ENCODE measurements at regions not wholly inside any gene's neighbourhood (a gene's known extent, or its start where the extent isn't known, plus 50 kb on each side); places are given as distances from the start of the nearest gene placed in this dataset.
A peak's percentile ranks its signal among the peaks of the same experiment; 100 is the strongest.

- H3K27ac Mint-ChIP-seq = no peak overlapping the region
- H3K36me3 Mint-ChIP-seq (ENCODE audit: low read depth) = no peaks in the 10 kb centered on the region
- H3K27me3 Mint-ChIP-seq (ENCODE audit: low read depth) = peaks cover 8% of the 10 kb centered on the region
These were observed 146.4 kb upstream of the LYZL2 start for GRCh38 chr10:30775779-30776591.

GRCh38 chr10:30774261-30774660 is 144.7 kb upstream of the LYZL2 start:
- Mint-ChIP-seq H3K36me3 (ENCODE audit: low read depth) (no peaks in the 10 kb centered on the region), H3K9me3 (peaks cover 10% of the 10 kb centered on the region), H3K4me1 (ENCODE audit: low read depth) (no peaks in the 10 kb centered on the region), H3K27me3 (ENCODE audit: low read depth) (peaks cover 8% of the 10 kb centered on the region), H3K27ac (no peak overlapping the region), H3K4me3 (no peak overlapping the region)

More at GRCh38 chr10:30775779-30776591, 146.4 kb upstream of the LYZL2 start:
- H3K4me1 Mint-ChIP-seq (ENCODE audit: low read depth) = no peaks in the 10 kb centered on the region
- peaks cover 5% of the 10 kb centered on the region for H3K9me3 Mint-ChIP-seq
- H3K4me3 Mint-ChIP-seq = no peak overlapping the region

GRCh38 chr10:30773501-30773900 is 143.9 kb upstream of the LYZL2 start:
- H3K4me1 Mint-ChIP-seq (ENCODE audit: low read depth) = no peaks in the 10 kb centered on the region
- peaks cover 2% of the 10 kb centered on the region for H3K27me3 Mint-ChIP-seq (ENCODE audit: low read depth)
- H3K9me3 Mint-ChIP-seq = peaks cover 11% of the 10 kb centered on the region
- H3K4me3 Mint-ChIP-seq = no peak overlapping the region
- no peaks in the 10 kb centered on the region for H3K36me3 Mint-ChIP-seq (ENCODE audit: low read depth)
- no peak overlapping the region for H3K27ac Mint-ChIP-seq

- no peaks in the 10 kb centered on the region for H3K27me3 Mint-ChIP-seq (ENCODE audit: low read depth)
- no peak overlapping the region for H3K4me3 Mint-ChIP-seq
- H3K36me3 Mint-ChIP-seq (ENCODE audit: low read depth) = no peaks in the 10 kb centered on the region
- no peak overlapping the region for H3K27ac Mint-ChIP-seq
- H3K4me1 Mint-ChIP-seq (ENCODE audit: low read depth) = no peaks in the 10 kb centered on the region
- H3K9me3 Mint-ChIP-seq = peaks cover 16% of the 10 kb centered on the region
These were observed 141.3 kb upstream of the LYZL2 start for GRCh38 chr10:30770816-30771215.

GRCh38 chr10:30770229-30770628 is 140.7 kb upstream of the LYZL2 start:
- no peaks in the 10 kb centered on the region for H3K36me3 Mint-ChIP-seq (ENCODE audit: low read depth)
- peaks cover 16% of the 10 kb centered on the region for H3K9me3 Mint-ChIP-seq
- H3K4me3 Mint-ChIP-seq = no peak overlapping the region
- no peak overlapping the region for H3K27ac Mint-ChIP-seq
- no peaks in the 10 kb centered on the region for H3K4me1 Mint-ChIP-seq (ENCODE audit: low read depth)
- H3K27me3 Mint-ChIP-seq (ENCODE audit: low read depth) = no peaks in the 10 kb centered on the region

GRCh38 chr10:30769361-30769760 is 139.8 kb upstream of the LYZL2 start:
- H3K27me3 Mint-ChIP-seq (ENCODE audit: low read depth) = no peaks in the 10 kb centered on the region
- H3K27ac Mint-ChIP-seq = no peak overlapping the region
- H3K36me3 Mint-ChIP-seq (ENCODE audit: low read depth) = no peaks in the 10 kb centered on the region
- no peak overlapping the region for H3K4me3 Mint-ChIP-seq
- no peaks in the 10 kb centered on the region for H3K4me1 Mint-ChIP-seq (ENCODE audit: low read depth)
- peaks cover 16% of the 10 kb centered on the region for H3K9me3 Mint-ChIP-seq

- H3K27me3 Mint-ChIP-seq (ENCODE audit: low read depth) = no peaks in the 10 kb centered on the region
- H3K36me3 Mint-ChIP-seq (ENCODE audit: low read depth) = no peaks in the 10 kb centered on the region
- no peak overlapping the region for H3K27ac Mint-ChIP-seq
- peaks cover 18% of the 10 kb centered on the region for H3K9me3 Mint-ChIP-seq
- H3K4me3 Mint-ChIP-seq = no peak overlapping the region
- H3K4me1 Mint-ChIP-seq (ENCODE audit: low read depth) = peaks cover 11% of the 10 kb centered on the region
These were observed 136.1 kb upstream of the LYZL2 start for GRCh38 chr10:30765616-30766015.

GRCh38 chr10:30765022-30765615 is 135.6 kb upstream of the LYZL2 start:
- Mint-ChIP-seq H3K36me3 (ENCODE audit: low read depth) (no peaks in the 10 kb centered on the region), H3K27me3 (ENCODE audit: low read depth) (no peaks in the 10 kb centered on the region), H3K27ac (no peak overlapping the region)

GRCh38 chr10:30763918-30764317 is 134.4 kb upstream of the LYZL2 start:
- peak overlapping the region; percentile 57 for H3K27ac Mint-ChIP-seq

More at GRCh38 chr10:30765022-30765615, 135.6 kb upstream of the LYZL2 start:
- H3K9me3 Mint-ChIP-seq = peaks cover 18% of the 10 kb centered on the region
- no peak overlapping the region for H3K4me3 Mint-ChIP-seq
- H3K4me1 Mint-ChIP-seq (ENCODE audit: low read depth) = peaks cover 11% of the 10 kb centered on the region

GRCh38 chr10:30762620-30763019 is 133.1 kb upstream of the LYZL2 start:
- H3K27me3 Mint-ChIP-seq (ENCODE audit: low read depth) = no peaks in the 10 kb centered on the region
- H3K4me1 Mint-ChIP-seq (ENCODE audit: low read depth) = peaks cover 18% of the 10 kb centered on the region
- H3K4me3 Mint-ChIP-seq = no peak overlapping the region
- no peaks in the 10 kb centered on the region for H3K36me3 Mint-ChIP-seq (ENCODE audit: low read depth)
- peak overlapping the region; percentile 15 for H3K27ac Mint-ChIP-seq
- peaks cover 9% of the 10 kb centered on the region for H3K9me3 Mint-ChIP-seq

More at GRCh38 chr10:30763918-30764317, 134.4 kb upstream of the LYZL2 start:
- H3K27me3 Mint-ChIP-seq (ENCODE audit: low read depth) = no peaks in the 10 kb centered on the region
- no peak overlapping the region for H3K4me3 Mint-ChIP-seq
- H3K9me3 Mint-ChIP-seq = peaks cover 14% of the 10 kb centered on the region
- H3K36me3 Mint-ChIP-seq (ENCODE audit: low read depth) = no peaks in the 10 kb centered on the region
- H3K4me1 Mint-ChIP-seq (ENCODE audit: low read depth) = peaks cover 18% of the 10 kb centered on the region

GRCh38 chr10:30759423-30759822 is 129.9 kb upstream of the LYZL2 start:
- Mint-ChIP-seq H3K9me3 (peaks cover 9% of the 10 kb centered on the region), H3K4me1 (ENCODE audit: low read depth) (peaks cover 18% of the 10 kb centered on the region), H3K27me3 (ENCODE audit: low read depth) (no peaks in the 10 kb centered on the region), H3K36me3 (ENCODE audit: low read depth) (no peaks in the 10 kb centered on the region), H3K4me3 (no peak overlapping the region), H3K27ac (peak overlapping the region; percentile 36)

- Mint-ChIP-seq H3K4me3 (no peak overlapping the region), H3K27me3 (ENCODE audit: low read depth) (no peaks in the 10 kb centered on the region), H3K27ac (no peak overlapping the region), H3K9me3 (peaks cover 9% of the 10 kb centered on the region), H3K4me1 (ENCODE audit: low read depth) (peaks cover 17% of the 10 kb centered on the region), H3K36me3 (ENCODE audit: low read depth) (no peaks in the 10 kb centered on the region)
These were observed 128.8 kb upstream of the LYZL2 start for GRCh38 chr10:30758338-30758737.

- Mint-ChIP-seq H3K27me3 (ENCODE audit: low read depth) (no peaks in the 10 kb centered on the region), H3K4me1 (ENCODE audit: low read depth) (peaks cover 13% of the 10 kb centered on the region), H3K9me3 (peaks cover 9% of the 10 kb centered on the region), H3K4me3 (no peak overlapping the region), H3K27ac (no peak overlapping the region), H3K36me3 (ENCODE audit: low read depth) (no peaks in the 10 kb centered on the region)
These were observed 127.3 kb upstream of the LYZL2 start for GRCh38 chr10:30756896-30757295.

- peaks cover 6% of the 10 kb centered on the region for H3K9me3 Mint-ChIP-seq
- no peak overlapping the region for H3K27ac Mint-ChIP-seq
- peaks cover 20% of the 10 kb centered on the region for H3K4me1 Mint-ChIP-seq (ENCODE audit: low read depth)
- H3K4me3 Mint-ChIP-seq = no peak overlapping the region
- no peaks in the 10 kb centered on the region for H3K27me3 Mint-ChIP-seq (ENCODE audit: low read depth)
- no peaks in the 10 kb centered on the region for H3K36me3 Mint-ChIP-seq (ENCODE audit: low read depth)
These were observed 126.6 kb upstream of the LYZL2 start for GRCh38 chr10:30756151-30756550.

- H3K4me3 Mint-ChIP-seq = no peak overlapping the region
- H3K4me1 Mint-ChIP-seq (ENCODE audit: low read depth) = peaks cover 27% of the 10 kb centered on the region
- H3K36me3 Mint-ChIP-seq (ENCODE audit: low read depth) = no peaks in the 10 kb centered on the region
- H3K9me3 Mint-ChIP-seq = no peaks in the 10 kb centered on the region
- H3K27ac Mint-ChIP-seq = no peak overlapping the region
- H3K27me3 Mint-ChIP-seq (ENCODE audit: low read depth) = no peaks in the 10 kb centered on the region
These were observed 125.9 kb upstream of the LYZL2 start for GRCh38 chr10:30755441-30755953.

Measured in T-helper 1 cell treated with Interleukin-12 subunit alpha and Interleukin-12 subunit beta and Interleukin-4 antibody, amounts not matched to agents 30 μg/mL and 1 μg/mL, for 36 hours (primary cell).